Myocyte (in vitro differentiated cells): ENCODE measurements at regions not wholly inside any gene's neighbourhood (a gene's known extent, or its start where the extent isn't known, plus 50 kb on each side); places are given as distances from the start of the nearest gene placed in this dataset.

Source experiments
- DNase-seq: peaks from one replicate; pipeline ENCODE4 v3.0.0-alpha.2; 2012; ENCODE audit warnings: low read depth

DNA sequence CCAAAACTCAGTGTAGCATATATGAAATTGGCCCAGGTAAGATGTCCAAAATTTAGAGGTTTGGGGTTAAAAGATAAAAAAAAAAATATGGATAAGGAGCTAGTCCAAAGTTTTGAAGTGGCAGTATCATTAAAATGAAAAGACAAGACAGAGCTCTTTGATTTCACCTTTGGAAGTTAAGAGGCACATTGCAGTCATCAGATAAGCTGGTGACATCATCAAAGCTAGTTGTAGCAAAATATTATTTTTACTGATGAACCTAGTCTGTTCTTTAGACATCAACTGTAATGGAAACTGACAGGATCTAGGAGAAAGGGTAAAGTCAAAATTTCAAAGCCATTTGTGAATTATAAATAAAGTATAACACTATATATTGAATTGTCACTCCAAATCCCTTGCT is 603.7 kb upstream of the CDH8 start:
- DNase-seq: no peak

DNA sequence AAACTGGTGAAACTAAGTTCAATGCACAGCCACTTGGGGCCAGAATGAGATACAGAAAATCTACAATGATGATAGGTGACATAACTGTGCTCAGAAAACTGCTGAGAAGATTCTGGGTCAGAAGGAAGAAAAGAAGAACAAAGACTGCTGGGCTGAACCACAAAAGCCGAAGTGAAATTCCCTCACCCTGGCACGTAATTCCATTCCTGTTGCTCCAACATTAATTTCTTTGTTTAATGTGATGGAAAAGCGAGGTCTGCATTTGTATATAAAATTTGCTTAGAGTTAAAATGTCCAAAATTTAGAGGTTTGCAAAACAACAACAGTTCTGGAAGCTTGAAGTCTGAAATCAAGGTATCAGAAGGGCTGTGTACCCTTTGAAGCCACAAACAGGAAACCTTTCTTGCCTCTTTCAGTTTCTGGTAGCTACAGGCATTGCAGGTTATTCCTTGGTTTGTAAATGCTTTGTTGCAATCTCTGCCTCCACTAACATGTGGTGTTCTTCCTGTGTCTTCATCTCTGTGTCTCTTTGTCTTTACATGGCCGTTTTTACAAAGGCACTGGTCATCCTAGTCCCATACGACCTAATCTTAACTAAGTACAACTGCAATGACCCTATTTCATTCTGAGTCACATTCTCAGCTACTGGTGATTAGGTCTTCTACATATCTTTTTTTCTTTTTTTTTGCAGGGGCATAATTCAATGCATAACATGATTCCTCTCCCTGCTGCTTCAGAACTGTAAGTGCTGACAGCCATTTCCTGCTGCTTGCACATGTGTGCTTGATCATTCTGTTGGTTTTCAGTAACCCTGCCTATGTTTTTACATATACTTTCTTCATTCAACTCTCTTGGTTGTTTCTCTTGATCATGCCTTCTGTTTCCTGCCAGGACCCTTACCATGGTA is 603.0 kb upstream of the CDH8 start:
- DNase-seq: no peak

GRCh38 chr16:62638324-62638911 is 602.2 kb upstream of the CDH8 start:
- no peak for DNase-seq

DNA sequence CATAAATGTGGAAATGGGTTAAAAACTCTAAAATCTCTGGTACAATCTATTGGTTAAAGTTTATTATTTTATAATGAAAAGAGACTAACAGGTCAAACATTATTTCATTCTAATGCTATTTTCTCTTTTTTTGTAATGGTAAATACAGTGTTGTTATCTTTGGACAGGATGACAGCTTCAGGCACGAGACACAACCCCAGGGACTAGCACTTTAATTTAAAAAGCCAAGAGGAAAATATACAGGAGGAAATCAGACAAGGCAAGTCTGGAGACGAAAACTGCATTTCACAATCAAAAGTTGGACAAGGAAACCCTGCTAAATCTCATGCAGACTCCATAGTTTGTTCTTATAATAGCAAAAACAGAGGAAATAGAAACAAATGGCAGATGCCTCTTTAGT is 589.1 kb upstream of the CDH8 start:
- DNase-seq: no peak

- DNase-seq: no peak
Observed at GRCh38 chr16:62620275-62620674, 584.0 kb upstream of the CDH8 start.

- DNase-seq: no peak
Observed at GRCh38 chr16:62615526-62615925, 579.3 kb upstream of the CDH8 start.

- DNase-seq: no peak
Observed at GRCh38 chr16:62610291-62610690, 574.1 kb upstream of the CDH8 start.

GRCh38 chr16:62602790-62603189 is 566.6 kb upstream of the CDH8 start:
- no peak for DNase-seq

DNA sequence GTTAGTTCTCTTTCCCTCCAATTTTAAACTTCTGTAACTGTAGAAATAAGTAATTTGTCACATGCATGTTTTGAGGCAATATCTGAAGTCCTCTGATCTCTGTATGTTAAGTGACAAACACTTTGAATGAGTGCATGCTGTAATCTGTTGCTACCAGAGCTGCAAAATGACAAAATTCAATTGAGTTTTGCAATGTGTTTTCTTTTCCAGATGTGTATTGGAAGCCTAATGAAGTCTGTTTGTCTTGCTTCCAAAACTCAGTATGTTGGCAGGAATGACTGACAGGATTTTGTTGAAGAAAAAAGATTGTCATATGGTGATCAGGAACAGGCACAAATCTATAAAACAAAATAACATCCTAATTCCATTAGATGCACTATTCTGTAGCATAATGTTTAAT is 561.6 kb upstream of the CDH8 start:
- no peak for DNase-seq

DNA sequence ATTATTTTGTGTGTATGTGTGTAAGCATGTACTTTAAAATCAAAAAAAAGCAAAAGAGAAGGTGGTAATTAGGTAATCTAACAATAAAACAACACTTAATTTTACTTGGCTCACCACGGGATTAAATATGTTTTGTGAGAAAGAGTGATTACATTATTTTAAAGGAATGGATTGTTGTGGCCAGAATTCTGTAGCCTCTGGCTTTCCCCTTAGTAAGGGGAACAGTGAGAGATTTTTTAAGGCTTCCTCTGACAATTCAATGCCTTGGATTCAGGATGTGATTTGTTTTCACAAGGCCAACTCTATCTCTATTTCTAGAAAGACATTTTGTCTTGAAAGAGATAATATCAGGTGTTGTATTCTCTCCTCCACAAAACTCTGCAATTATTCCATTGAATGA is 560.3 kb upstream of the CDH8 start:
- no peak for DNase-seq

- DNase-seq: no peak
Observed at GRCh38 chr16:62596125-62596524, 559.9 kb upstream of the CDH8 start.

- DNase-seq: no peak
Observed at GRCh38 chr16:62586128-62586862, 550.1 kb upstream of the CDH8 start.

- no peak for DNase-seq
Observed at GRCh38 chr16:62585041-62585545, 548.9 kb upstream of the CDH8 start.

- DNase-seq: no peak
Observed at GRCh38 chr16:62583414-62583813, 547.2 kb upstream of the CDH8 start.

- no peak for DNase-seq
Observed at GRCh38 chr16:62573466-62573865, 537.2 kb upstream of the CDH8 start.

- no peak for DNase-seq
Observed at GRCh38 chr16:62568926-62569325, 532.7 kb upstream of the CDH8 start.

GRCh38 chr16:62565706-62566105 is 529.5 kb upstream of the CDH8 start:
- no peak for DNase-seq

DNA sequence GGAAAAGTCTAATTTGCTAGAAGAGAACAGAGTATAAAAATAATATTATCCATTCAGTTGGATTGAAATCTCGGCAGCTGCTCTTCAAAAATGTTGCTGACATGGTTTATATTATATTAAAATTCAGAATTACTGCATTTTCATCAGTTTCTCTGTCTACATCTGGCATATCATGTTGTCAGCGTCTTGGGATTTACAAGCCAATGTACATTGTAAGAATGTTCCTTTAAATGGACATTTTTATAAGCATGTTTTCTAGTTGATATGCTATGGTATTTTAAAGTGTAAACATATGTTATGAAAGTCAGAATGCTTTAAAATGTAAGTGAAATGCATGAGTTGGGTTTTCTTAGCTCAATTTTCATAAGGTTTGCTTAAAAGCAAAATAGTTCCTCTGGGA is 528.1 kb upstream of the CDH8 start:
- no peak for DNase-seq

DNA sequence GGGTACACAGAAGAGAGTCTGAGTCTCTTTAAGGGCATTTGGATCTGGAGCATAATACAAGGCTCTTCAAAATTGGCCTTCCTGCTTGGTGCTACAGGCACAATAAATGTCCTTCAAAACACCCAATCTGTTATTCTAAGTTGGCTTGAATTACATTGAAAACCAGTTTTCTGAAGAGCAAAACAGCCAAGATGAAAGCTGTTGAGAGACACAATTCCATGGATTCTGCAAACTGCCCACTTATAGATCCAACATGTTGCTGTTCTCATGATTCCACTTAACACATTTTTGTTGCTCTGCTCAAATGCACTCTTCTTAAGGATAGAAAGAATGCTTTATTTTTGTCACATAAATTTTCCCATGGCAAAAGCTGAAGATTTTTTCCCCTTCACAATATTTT is 525.9 kb upstream of the CDH8 start:
- no peak for DNase-seq

DNA sequence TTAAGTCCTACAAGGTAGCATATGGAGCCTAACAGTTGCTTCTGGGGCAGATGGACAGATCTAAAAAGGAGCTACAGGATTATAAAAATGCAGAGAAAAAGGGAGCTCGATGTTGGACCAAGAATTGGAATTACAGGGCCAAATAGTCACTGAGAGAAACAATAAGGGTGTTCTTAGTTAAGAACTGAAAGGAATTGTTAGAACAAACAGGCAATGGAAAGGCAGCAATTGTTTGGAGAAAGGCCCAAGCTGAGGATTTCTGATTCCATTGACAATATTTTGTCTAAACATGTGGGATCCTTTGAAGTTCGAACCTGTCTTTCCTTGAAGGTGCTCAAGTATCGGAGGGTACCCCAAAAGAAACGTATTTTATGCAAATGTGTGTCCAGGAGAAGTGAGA is 513.6 kb upstream of the CDH8 start:
- DNase-seq: no peak

DNA sequence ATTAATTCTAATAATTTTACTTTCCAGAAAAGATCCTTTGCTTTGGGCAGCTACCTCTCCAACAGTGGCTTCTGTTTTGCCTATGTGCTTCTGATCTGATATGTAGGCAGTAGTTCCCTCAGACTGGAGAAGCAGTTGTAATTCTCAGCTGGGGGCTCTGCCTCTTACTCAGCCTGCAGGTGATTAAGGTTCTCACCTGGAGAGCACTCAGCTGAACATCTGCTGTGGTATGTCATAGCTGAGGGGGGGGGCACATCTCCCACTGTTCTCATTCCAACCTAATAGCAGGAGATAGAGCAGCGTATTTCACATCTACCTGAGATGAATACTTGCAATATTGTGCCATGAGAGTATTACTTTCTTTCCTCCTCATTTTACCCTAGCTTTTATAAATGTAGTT is 511.9 kb upstream of the CDH8 start:
- no peak for DNase-seq

- DNase-seq: no peak
Observed at GRCh38 chr16:62546701-62547100, 510.5 kb upstream of the CDH8 start.
